ENCODE measurements at regions not wholly inside any gene's neighbourhood (a gene's known extent, or its start where the extent isn't known, plus 50 kb on each side); places are given as distances from the start of the nearest gene placed in this dataset.

- H3K27me3 Mint-ChIP-seq (ENCODE audit: insufficient read depth): peaks cover 55% of the 10 kb centered on the region
- H3K9me3 Mint-ChIP-seq: no peaks in the 10 kb centered on the region
- H3K27ac Mint-ChIP-seq: no peak overlapping the region
- TF ChIP-seq CTCF (IDR thresholded peaks at IDR 0.05): no peak
- H3K4me3 Mint-ChIP-seq: no peak overlapping the region
- no peaks in the 10 kb centered on the region for H3K4me1 Mint-ChIP-seq (ENCODE audit: low read depth)
- H3K36me3 Mint-ChIP-seq (ENCODE audit: low read depth): no peaks in the 10 kb centered on the region
- no peak for DNase-seq
Observed at GRCh38 chr10:70954381-70955176, 66.2 kb upstream of the PCBD1 start.

GRCh38 chr10:70956029-70956759 is 67.8 kb upstream of the PCBD1 start:
- H3K36me3 Mint-ChIP-seq (ENCODE audit: low read depth): no peaks in the 10 kb centered on the region
- H3K9me3 Mint-ChIP-seq: no peaks in the 10 kb centered on the region
- H3K27ac Mint-ChIP-seq: no peak overlapping the region
- no peaks in the 10 kb centered on the region for H3K4me1 Mint-ChIP-seq (ENCODE audit: low read depth)
- no peak for DNase-seq
- H3K4me3 Mint-ChIP-seq: no peak overlapping the region
- H3K27me3 Mint-ChIP-seq (ENCODE audit: insufficient read depth): peaks cover 43% of the 10 kb centered on the region
- TF ChIP-seq CTCF (IDR thresholded peaks at IDR 0.05): peak; percentile 20; the same call in 1 of the 2 replicates

- H3K4me3 Mint-ChIP-seq: no peak overlapping the region
- H3K27me3 Mint-ChIP-seq (ENCODE audit: insufficient read depth): peaks cover 42% of the 10 kb centered on the region
- H3K9me3 Mint-ChIP-seq: no peaks in the 10 kb centered on the region
- no peaks in the 10 kb centered on the region for H3K36me3 Mint-ChIP-seq (ENCODE audit: low read depth)
- H3K27ac Mint-ChIP-seq: no peak overlapping the region
- peak; percentile 20 for DNase-seq
- no peak for TF ChIP-seq CTCF (IDR thresholded peaks at IDR 0.05)
- no peaks in the 10 kb centered on the region for H3K4me1 Mint-ChIP-seq (ENCODE audit: low read depth)
Observed at GRCh38 chr10:70958396-70958795, 70.0 kb upstream of the PCBD1 start.

GRCh38 chr10:70960316-70960715 is 72.0 kb upstream of the PCBD1 start:
- DNase-seq: no peak
- no peaks in the 10 kb centered on the region for H3K9me3 Mint-ChIP-seq
- no peaks in the 10 kb centered on the region for H3K4me1 Mint-ChIP-seq (ENCODE audit: low read depth)
- no peak overlapping the region for H3K4me3 Mint-ChIP-seq
- H3K36me3 Mint-ChIP-seq (ENCODE audit: low read depth): no peaks in the 10 kb centered on the region
- H3K27ac Mint-ChIP-seq: no peak overlapping the region
- peaks cover 39% of the 10 kb centered on the region for H3K27me3 Mint-ChIP-seq (ENCODE audit: insufficient read depth)
- TF ChIP-seq CTCF (IDR thresholded peaks at IDR 0.05): no peak

- no peak overlapping the region for H3K4me3 Mint-ChIP-seq
- H3K27ac Mint-ChIP-seq: no peak overlapping the region
- H3K36me3 Mint-ChIP-seq (ENCODE audit: low read depth): no peaks in the 10 kb centered on the region
- no peak for TF ChIP-seq CTCF (IDR thresholded peaks at IDR 0.05)
- H3K9me3 Mint-ChIP-seq: no peaks in the 10 kb centered on the region
- H3K4me1 Mint-ChIP-seq (ENCODE audit: low read depth): no peaks in the 10 kb centered on the region
- no peak for DNase-seq
- peaks cover 36% of the 10 kb centered on the region for H3K27me3 Mint-ChIP-seq (ENCODE audit: insufficient read depth)
Observed at GRCh38 chr10:70960783-70961570, 72.6 kb upstream of the PCBD1 start.

Measured in HFFc6 (cell line).